ENCODE measurements at regions not wholly inside any gene's neighbourhood (a gene's known extent, or its start where the extent isn't known, plus 50 kb on each side); places are given as distances from the start of the nearest gene placed in this dataset.

DNA sequence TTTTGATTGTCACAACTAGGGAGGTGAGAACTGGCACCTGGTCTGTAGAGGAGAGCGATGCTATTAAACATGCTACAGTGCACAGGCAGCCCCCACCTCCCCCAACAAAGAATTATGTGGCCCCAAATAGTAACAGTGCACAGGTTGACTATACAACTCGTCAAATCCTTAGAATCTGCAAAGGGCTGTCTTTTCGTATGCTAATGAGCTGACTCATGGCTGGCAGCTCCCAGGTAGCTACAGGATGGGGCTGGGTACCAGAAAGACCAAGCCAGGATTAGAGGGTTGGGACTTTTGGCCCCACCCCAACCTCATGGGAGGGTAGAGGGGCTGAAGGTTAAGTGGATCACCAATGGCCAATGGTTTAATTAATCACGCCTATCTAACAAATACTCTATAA is 104.7 kb upstream of the SORBS2 start:
- Histone ChIP-seq H3K9me3 (replicated peaks; ENCODE audit: control insufficient read depth, insufficient read depth, low read length) (no peaks in the 10 kb centered on the region), H3K27ac (ENCODE audit: insufficient read depth, low read depth, low read length) (no peak overlapping the region), H3K9me1 (replicated peaks; ENCODE audit: control insufficient read depth, extremely low read depth, insufficient read depth, low read length) (no peaks in the 10 kb centered on the region), H3K27me3 (ENCODE audit: control insufficient read depth in 2 of 2, insufficient read depth in 2 of 2, low read length in 2 of 2) (peaks cover 0 to 2% of the 10 kb centered on the region in 2 experiments), H3K4me2 (ENCODE audit: insufficient read depth, low read length) (no peak overlapping the region), H3K4me1 (ENCODE audit: control insufficient read depth, extremely low read depth, insufficient read depth, low read length) (no peaks in the 10 kb centered on the region), H2AFZ (ENCODE audit: low read depth, low read length) (no peak overlapping the region), H3K79me2 (ENCODE audit: control insufficient read depth, insufficient read depth, low read length) (no peaks in the 10 kb centered on the region), H3K4me3 (replicated peaks in 1 of 3; ENCODE audit: insufficient read depth in 1 of 3, low read depth in 1 of 3, low read length in 3 of 3) (no peak overlapping the region), H3K9ac (replicated peaks; ENCODE audit: extremely low read depth, insufficient read depth, low read length) (no peak overlapping the region), H3K36me3 (ENCODE audit: control insufficient read depth in 2 of 2, extremely low read depth in 1 of 2, insufficient read depth in 2 of 2, low read length in 2 of 2) (no peaks in the 10 kb centered on the region), H4K20me1 (replicated peaks; ENCODE audit: control insufficient read depth, extremely low read depth, insufficient read depth, low read length) (no peaks in the 10 kb centered on the region)
- ChIA-PET POLR2A (no interaction called here), CTCF (interaction anchor here (1.4 kb wide), 1 partner anchor 276 kb away, joined by 3 read pairs; no protein-coding TSS in a partner anchor)
- BruUV-seq (replicated peaks) = no TSS peak
- DNase-seq (ENCODE audit: low read depth, low spot score) = no peak
- no peak for FAIRE-seq
- dilution Hi-C loops (cut with MboI; ENCODE audit: extremely low pct_ligation_motif_present, low sequenced_read_pairs) (no loop called here), intact Hi-C loops (cut with micrococcal nuclease) (no loop called here)
- no peak for TF ChIP-seq MYC (IDR thresholded peaks at IDR 0.05; ENCODE audit: low read depth, low read length)
- TF ChIP-seq, protein P1, sequence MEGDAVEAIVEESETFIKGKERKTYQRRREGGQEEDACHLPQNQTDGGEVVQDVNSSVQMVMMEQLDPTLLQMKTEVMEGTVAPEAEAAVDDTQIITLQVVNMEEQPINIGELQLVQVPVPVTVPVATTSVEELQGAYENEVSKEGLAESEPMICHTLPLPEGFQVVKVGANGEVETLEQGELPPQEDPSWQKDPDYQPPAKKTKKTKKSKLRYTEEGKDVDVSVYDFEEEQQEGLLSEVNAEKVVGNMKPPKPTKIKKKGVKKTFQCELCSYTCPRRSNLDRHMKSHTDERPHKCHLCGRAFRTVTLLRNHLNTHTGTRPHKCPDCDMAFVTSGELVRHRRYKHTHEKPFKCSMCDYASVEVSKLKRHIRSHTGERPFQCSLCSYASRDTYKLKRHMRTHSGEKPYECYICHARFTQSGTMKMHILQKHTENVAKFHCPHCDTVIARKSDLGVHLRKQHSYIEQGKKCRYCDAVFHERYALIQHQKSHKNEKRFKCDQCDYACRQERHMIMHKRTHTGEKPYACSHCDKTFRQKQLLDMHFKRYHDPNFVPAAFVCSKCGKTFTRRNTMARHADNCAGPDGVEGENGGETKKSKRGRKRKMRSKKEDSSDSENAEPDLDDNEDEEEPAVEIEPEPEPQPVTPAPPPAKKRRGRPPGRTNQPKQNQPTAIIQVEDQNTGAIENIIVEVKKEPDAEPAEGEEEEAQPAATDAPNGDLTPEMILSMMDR (IDR thresholded peaks at IDR 0.05; ENCODE audit: extremely low read depth in 1 of 2, insufficient read depth in 1 of 2, low read depth in 1 of 2, low read length in 2 of 2) = no peak
- TF ChIP-seq JUN (IDR thresholded peaks at IDR 0.05; ENCODE audit: borderline replicate concordance, insufficient read depth, insufficient read length, low read depth) = no peak
- TF ChIP-seq EZH2 (IDR thresholded peaks at IDR 0.05; ENCODE audit: borderline replicate concordance, low read depth, low read length, severe bottlenecking) = no peak
- no peak for TF ChIP-seq POLR2A (IDR thresholded peaks at IDR 0.05; ENCODE audit: low read depth, low read length)
- no peak for TF ChIP-seq POLR2AphosphoS5 (IDR thresholded peaks at IDR 0.05; ENCODE audit: insufficient read depth, low read depth, low read length)
- TF ChIP-seq FOS (IDR thresholded peaks at IDR 0.05; ENCODE audit: borderline replicate concordance, insufficient read depth, low read length) = no peak
- TF ChIP-seq, protein P2, sequence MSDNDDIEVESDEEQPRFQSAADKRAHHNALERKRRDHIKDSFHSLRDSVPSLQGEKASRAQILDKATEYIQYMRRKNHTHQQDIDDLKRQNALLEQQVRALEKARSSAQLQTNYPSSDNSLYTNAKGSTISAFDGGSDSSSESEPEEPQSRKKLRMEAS (IDR thresholded peaks at IDR 0.05; ENCODE audit: insufficient read depth, insufficient read length) = no peak
- no peak for TF ChIP-seq GATA2 (IDR thresholded peaks at IDR 0.05; ENCODE audit: insufficient read depth, insufficient read length, low read depth, low read length)
